ENCODE measurements at regions not wholly inside any gene's neighbourhood (a gene's known extent, or its start where the extent isn't known, plus 50 kb on each side); places are given as distances from the start of the nearest gene placed in this dataset.

GRCh38 chr3:170734043-170734734 lies 135.8 kb downstream of the RPL22L1 start:
- DNase-seq (ENCODE audit: low read depth, low spot score) = no peak
- Histone ChIP-seq H3K4me1 (ENCODE audit: control insufficient read depth, extremely low read depth, insufficient read depth, low read length) (no peaks in the 10 kb centered on the region), H3K9ac (replicated peaks; ENCODE audit: extremely low read depth, insufficient read depth, low read length) (no peak overlapping the region), H3K9me3 (replicated peaks; ENCODE audit: control insufficient read depth, insufficient read depth, low read length) (no peaks in the 10 kb centered on the region), H3K4me2 (ENCODE audit: insufficient read depth, low read length) (no peak overlapping the region), H4K20me1 (replicated peaks; ENCODE audit: control insufficient read depth, extremely low read depth, insufficient read depth, low read length) (no peaks in the 10 kb centered on the region), H3K9me1 (replicated peaks; ENCODE audit: control insufficient read depth, extremely low read depth, insufficient read depth, low read length) (no peaks in the 10 kb centered on the region), H3K79me2 (ENCODE audit: control insufficient read depth, insufficient read depth, low read length) (no peaks in the 10 kb centered on the region), H3K4me3 (replicated peaks in 1 of 3; ENCODE audit: insufficient read depth in 1 of 3, low read depth in 1 of 3, low read length in 3 of 3) (no peak overlapping the region), H3K27me3 (ENCODE audit: control insufficient read depth in 2 of 2, insufficient read depth in 2 of 2, low read length in 2 of 2) (no peaks in the 10 kb centered on the region), H2AFZ (ENCODE audit: low read depth, low read length) (no peak overlapping the region), H3K36me3 (ENCODE audit: control insufficient read depth in 2 of 2, extremely low read depth in 1 of 2, insufficient read depth in 2 of 2, low read length in 2 of 2) (no peaks in the 10 kb centered on the region), H3K27ac (ENCODE audit: insufficient read depth, low read depth, low read length) (no peak overlapping the region)
- dilution Hi-C loops (cut with MboI; ENCODE audit: extremely low pct_ligation_motif_present, low sequenced_read_pairs) (no loop called here), intact Hi-C loops (cut with micrococcal nuclease) (no loop called here)
- no TSS peak for BruUV-seq (replicated peaks)
- no peak for TF ChIP-seq FOS (IDR thresholded peaks at IDR 0.05; ENCODE audit: borderline replicate concordance, insufficient read depth, low read length)
- TF ChIP-seq EZH2 (IDR thresholded peaks at IDR 0.05; ENCODE audit: borderline replicate concordance, low read depth, low read length, severe bottlenecking) = no peak
- no peak for TF ChIP-seq POLR2AphosphoS5 (IDR thresholded peaks at IDR 0.05; ENCODE audit: insufficient read depth, low read depth, low read length)
- TF ChIP-seq GATA2 (IDR thresholded peaks at IDR 0.05; ENCODE audit: insufficient read depth, insufficient read length, low read depth, low read length) = no peak
- TF ChIP-seq POLR2A (IDR thresholded peaks at IDR 0.05; ENCODE audit: low read depth, low read length) = no peak
- TF ChIP-seq MYC (IDR thresholded peaks at IDR 0.05; ENCODE audit: low read depth, low read length) = no peak
- TF ChIP-seq JUN (IDR thresholded peaks at IDR 0.05; ENCODE audit: borderline replicate concordance, insufficient read depth, insufficient read length, low read depth) = no peak
- TF ChIP-seq MAX (IDR thresholded peaks at IDR 0.05; ENCODE audit: insufficient read depth, insufficient read length) = no peak
- TF ChIP-seq CTCF (IDR thresholded peaks at IDR 0.05; ENCODE audit: extremely low read depth in 1 of 2, insufficient read depth in 1 of 2, low read depth in 1 of 2, low read length in 2 of 2) = no peak
- ChIA-PET POLR2A (no interaction called here), CTCF (no interaction called here)
- FAIRE-seq = no peak
